HCT116 (cell line): ENCODE measurements at regions not wholly inside any gene's neighbourhood (a gene's known extent, or its start where the extent isn't known, plus 50 kb on each side); places are given as distances from the start of the nearest gene placed in this dataset.

ENCODE experiments used
- ATAC-seq: fragments of 200-7000 bp; cut with Tn5 transposase; 2 replicates; pipeline ENCODE4 v1.9.1; 2020; ENCODE audit warnings: mild to moderate bottlenecking, moderate library complexity
- BruUV-seq: library from RNA; stranded (reverse); fragments of 400-500 nt; replicated peaks from 2 replicates; lab custom pipeline; 2021; lab: Mats Ljungman, UMichigan
- CTCF ChIA-PET: fragments of 300-600 bp; sonication (Branson Sonifier 250); formaldehyde crosslinking; loops from one replicate; lab custom pipeline; 2021; ENCODE audit warnings: antibody characterized with exemption; lab: Charles Lee
- POLR2A ChIA-PET: fragments of 300-600, 350-600 bp; sonication (Branson Sonifier 250); formaldehyde crosslinking; loops from one replicate; lab custom pipeline; 2021; ENCODE audit warnings: antibody characterized with exemption; lab: Charles Lee
- RAD21 ChIA-PET, 2 experiments: fragments of 300-600 bp; sonication (Branson Sonifier 250); formaldehyde crosslinking; loops; one replicate each; lab custom pipeline; 2023; ENCODE audit warnings: low total read pairs in 2 of 2; ENCODE audit not compliant: uncharacterized antibody in 2 of 2, unreplicated experiment in 2 of 2, low non-redundant PET in 1 of 2; lab: Charles Lee
- DNase-seq: peaks from one replicate; pipeline ENCODE4 v3.0.0-alpha.2; 2010; ENCODE audit warnings: low read depth, low spot score
- H2AFZ ChIP-seq: fragments of 200-600 bp; shearing (Covaris generic), sonication (generic); 2 replicates; pipeline ENCODE4 v1.6.1; 2017; ENCODE audit warnings: low read depth, mixed run types, mixed read lengths, antibody characterized with exemption, low read length; ENCODE audit not compliant: poor library complexity, severe bottlenecking
- H3K27ac ChIP-seq: 2 replicates; pipeline ENCODE4 v1.5.1; 2012; ENCODE audit warnings: low read depth, low read length
- H3K27me3 ChIP-seq: fragments of 200-600 bp; sonication (generic); 2 replicates; pipeline ENCODE4 v1.6.1; 2016; ENCODE audit warnings: mixed run types, low read length, mixed read lengths; ENCODE audit not compliant: insufficient read depth
- H3K36me3 ChIP-seq, 2 experiments: fragments of 200-500 bp in 1 of 2; fragments of 200-600 bp in 1 of 2; sonication (Bioruptor generic) in 1 of 2; sonication (generic) in 1 of 2; 2 replicates each; pipeline versions ENCODE4 v1.5.1 to v1.6.1; 2014 to 2016; ENCODE audit warnings: low read length in 2 of 2, inconsistent platforms in 1 of 2, mixed read lengths in 1 of 2, mixed run types in 1 of 2; ENCODE audit not compliant: insufficient read depth in 2 of 2, control insufficient read depth in 1 of 2
- H3K4me1 ChIP-seq, 2 experiments: fragments of 200-600 bp in 1 of 2; sonication (generic) in 1 of 2; 2 replicates each; pipeline versions ENCODE4 v1.5.1 to v1.6.1; 2012 to 2017; ENCODE audit warnings: low read length in 2 of 2, inconsistent platforms in 1 of 2, mild to moderate bottlenecking in 1 of 2, mixed read lengths in 1 of 2, mixed run types in 1 of 2, moderate library complexity in 1 of 2; ENCODE audit not compliant: insufficient read depth in 2 of 2, control insufficient read depth in 1 of 2
- H3K4me2 ChIP-seq: fragments of 200-600 bp; sonication (generic); 2 replicates; pipeline ENCODE4 v1.6.1; 2017; ENCODE audit warnings: mixed run types, low read length, mixed read lengths
- H3K4me3 ChIP-seq, 2 experiments: fragments of 200-600 bp in 1 of 2; sonication (generic) in 1 of 2; replicated peaks in 1 of 2; 2 replicates each; pipeline ENCODE4 v1.5.1; 2011 to 2016; ENCODE audit warnings: low read length in 2 of 2, control low read depth in 1 of 2, low read depth in 1 of 2, mild to moderate bottlenecking in 1 of 2, mixed read lengths in 1 of 2, mixed run types in 1 of 2
- H3K79me2 ChIP-seq: fragments of 200-600 bp; sonication (generic); 2 replicates; pipeline ENCODE4 v1.6.1; 2017; ENCODE audit warnings: mild to moderate bottlenecking, mixed run types, low read length, moderate library complexity, mixed read lengths; ENCODE audit not compliant: insufficient read depth
- H3K9ac ChIP-seq: fragments of 200-600 bp; sonication (generic); 2 replicates; pipeline ENCODE4 v1.6.1; 2016; ENCODE audit warnings: low read length, mixed read lengths
- H3K9me2 ChIP-seq: fragments of 200-600 bp; sonication (generic), shearing (Covaris generic); 2 replicates; pipeline ENCODE4 v1.6.1; 2017; ENCODE audit warnings: mixed run types, mild to moderate bottlenecking, moderate library complexity; ENCODE audit not compliant: insufficient read depth
- H3K9me3 ChIP-seq, 2 experiments: fragments of 200-500 bp in 1 of 2; fragments of 200-600 bp in 1 of 2; sonication (Bioruptor generic) in 1 of 2; sonication (generic) in 1 of 2; 2 replicates each; pipeline ENCODE4 v1.6.1; 2014 to 2017; ENCODE audit warnings: low read length in 2 of 2, mixed read lengths in 2 of 2, inconsistent platforms in 1 of 2, low read depth in 1 of 2, mild to moderate bottlenecking in 1 of 2, mixed run types in 1 of 2, moderate library complexity in 1 of 2; ENCODE audit not compliant: control insufficient read depth in 1 of 2, insufficient read depth in 1 of 2
- H4K20me1 ChIP-seq: fragments of 200-600 bp; sonication (generic), shearing (Covaris generic); 2 replicates; pipeline ENCODE4 v1.6.1; 2017; ENCODE audit warnings: mixed run types, mild to moderate bottlenecking, moderate library complexity; ENCODE audit not compliant: insufficient read depth
- CBX3 ChIP-seq: IDR thresholded peaks from 2 replicates; pipeline ENCODE4 v1.6.1; 2012; ENCODE audit warnings: low read depth
- CEBPB ChIP-seq: IDR thresholded peaks from 2 replicates; pipeline ENCODE4 v1.6.1; 2012; ENCODE audit warnings: low read depth
- EGR1 ChIP-seq: IDR thresholded peaks from 2 replicates; pipeline ENCODE4 v1.6.1; 2012; ENCODE audit warnings: low read depth
- ELF1 ChIP-seq: IDR thresholded peaks from 2 replicates; pipeline ENCODE4 v1.6.1; 2012; ENCODE audit warnings: low read depth, borderline replicate concordance
- EZH2phosphoT487 ChIP-seq: fragments of 200-600 bp; IDR thresholded peaks from 2 replicates; pipeline ENCODE4 v1.6.1; 2018; ENCODE audit warnings: antibody characterized with exemption, borderline replicate concordance
- FOSL1 ChIP-seq: IDR thresholded peaks from 2 replicates; pipeline ENCODE4 v1.6.1; 2012; ENCODE audit warnings: low read depth
- JUND ChIP-seq: IDR thresholded peaks from 2 replicates; pipeline ENCODE4 v1.6.1; 2012
- POLR2A ChIP-seq: IDR thresholded peaks from 2 replicates; pipeline ENCODE4 v1.7.0; 2011; ENCODE audit warnings: borderline replicate concordance; ENCODE audit not compliant: insufficient read depth, insufficient read length; ENCODE audit errors: extremely low read depth
- POLR2AphosphoS5 ChIP-seq: IDR thresholded peaks from 2 replicates; pipeline ENCODE4 v1.6.1; 2011; ENCODE audit warnings: mild to moderate bottlenecking, low read depth, low read length, moderate library complexity
- RAD21 ChIP-seq: IDR thresholded peaks from 2 replicates; pipeline ENCODE4 v1.6.1; 2012; ENCODE audit warnings: low read depth, mild to moderate bottlenecking
- SIN3A ChIP-seq: IDR thresholded peaks from 2 replicates; pipeline ENCODE4 v1.6.1; 2012; ENCODE audit warnings: low read depth
- SRF ChIP-seq: IDR thresholded peaks from 2 replicates; pipeline ENCODE4 v1.6.1; 2012; ENCODE audit warnings: low read depth
- TCF7L2 ChIP-seq: IDR thresholded peaks from 2 replicates; pipeline ENCODE4 v1.7.0; 2011; ENCODE audit warnings: borderline replicate concordance, inconsistent platforms; ENCODE audit not compliant: insufficient read depth, insufficient read length; ENCODE audit errors: extremely low read depth
- YY1 ChIP-seq: IDR thresholded peaks from 2 replicates; pipeline ENCODE4 v1.6.1; 2011; ENCODE audit warnings: low read length, low read depth, moderate library complexity, mild to moderate bottlenecking; ENCODE audit not compliant: insufficient replicate concordance; ENCODE audit errors: extremely low read depth
- ZFX ChIP-seq: fragments of 450-650 bp; IDR thresholded peaks from 2 replicates; pipeline ENCODE4 v1.6.1; 2017
- ZNF274 ChIP-seq: fragments of 200-500 bp; sonication (Bioruptor generic); IDR thresholded peaks from 2 replicates; pipeline ENCODE4 v1.6.1; 2014; ENCODE audit warnings: mild to moderate bottlenecking, low read depth, low read length, inconsistent platforms
- intact Hi-C: fragments of 100-400 bp; cut with micrococcal nuclease; formaldehyde crosslinking; loops from 2 replicates; pipeline ENCODE4 v1.10.0; 2022
- TF ChIP-seq, protein P1 (sequence below): IDR thresholded peaks from 2 replicates; pipeline ENCODE4 v1.6.1; 2012
- TF ChIP-seq, protein P2 (sequence below), 3 experiments: fragments of 200-600 bp in 1 of 3; sonication (generic) in 1 of 3; IDR thresholded peaks in 2 of 3; conservative IDR thresholded peaks in 1 of 3; 2 replicates each; pipeline ENCODE4 v1.5.1; 2012 to 2017; ENCODE audit warnings: low read depth in 2 of 3, low read length in 2 of 3, antibody characterized with exemption in 1 of 3, borderline replicate concordance in 1 of 3, control low read depth in 1 of 3, mild to moderate bottlenecking in 1 of 3, mixed read lengths in 1 of 3, mixed run types in 1 of 3, moderate library complexity in 1 of 3; ENCODE audit not compliant: insufficient read depth in 1 of 3
- TF ChIP-seq, protein P3 (sequence below): IDR thresholded peaks from 2 replicates; pipeline ENCODE4 v1.6.1; 2011; ENCODE audit warnings: mild to moderate bottlenecking, low read length, moderate library complexity; ENCODE audit not compliant: insufficient replicate concordance; ENCODE audit errors: extremely low read depth
- TF ChIP-seq, protein P4 (sequence below): IDR thresholded peaks from 2 replicates; pipeline ENCODE4 v1.6.1; 2012

DNA sequence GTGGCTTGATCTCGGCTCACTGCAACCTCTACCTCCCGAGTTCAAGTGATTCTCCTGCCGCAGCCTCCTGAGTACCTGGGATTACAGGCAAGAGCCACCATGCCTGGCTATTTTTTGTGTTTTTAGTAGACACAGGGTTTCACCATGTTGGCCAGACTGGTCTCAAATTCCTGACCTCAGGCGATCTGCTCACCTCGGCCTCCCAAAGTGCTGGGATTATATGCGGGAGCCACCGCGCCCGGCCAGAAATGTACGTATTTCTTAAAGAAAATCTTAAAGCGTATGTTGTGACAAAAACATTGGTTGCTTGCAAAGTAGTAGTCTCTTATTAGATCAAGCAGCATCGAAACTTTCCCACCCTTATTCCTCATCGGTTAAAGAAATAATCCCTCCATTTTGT lies 748.9 kb upstream of the NR2F2 start:
- no peaks in the 10 kb centered on the region for H3K9me3 ChIP-seq
- H3K36me3 ChIP-seq, result no peaks in the 10 kb centered on the region
- no peak for DNase-seq
- no peak overlapping the region for H3K4me3 ChIP-seq
- no peaks in the 10 kb centered on the region for H3K4me1 ChIP-seq
- no peak overlapping the region for H2AFZ ChIP-seq
- H4K20me1 ChIP-seq, result no peaks in the 10 kb centered on the region
- H3K4me2 ChIP-seq, result no peak overlapping the region
- H3K79me2 ChIP-seq, result no peaks in the 10 kb centered on the region
- intact Hi-C loops, result no loop called here
- TF ChIP-seq, protein P1, sequence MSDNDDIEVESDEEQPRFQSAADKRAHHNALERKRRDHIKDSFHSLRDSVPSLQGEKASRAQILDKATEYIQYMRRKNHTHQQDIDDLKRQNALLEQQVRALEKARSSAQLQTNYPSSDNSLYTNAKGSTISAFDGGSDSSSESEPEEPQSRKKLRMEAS, result no peak
- TF ChIP-seq ZFX, result no peak
- no peak for TF ChIP-seq EZH2phosphoT487
- no peak for TF ChIP-seq ELF1
- TF ChIP-seq, protein P2, sequence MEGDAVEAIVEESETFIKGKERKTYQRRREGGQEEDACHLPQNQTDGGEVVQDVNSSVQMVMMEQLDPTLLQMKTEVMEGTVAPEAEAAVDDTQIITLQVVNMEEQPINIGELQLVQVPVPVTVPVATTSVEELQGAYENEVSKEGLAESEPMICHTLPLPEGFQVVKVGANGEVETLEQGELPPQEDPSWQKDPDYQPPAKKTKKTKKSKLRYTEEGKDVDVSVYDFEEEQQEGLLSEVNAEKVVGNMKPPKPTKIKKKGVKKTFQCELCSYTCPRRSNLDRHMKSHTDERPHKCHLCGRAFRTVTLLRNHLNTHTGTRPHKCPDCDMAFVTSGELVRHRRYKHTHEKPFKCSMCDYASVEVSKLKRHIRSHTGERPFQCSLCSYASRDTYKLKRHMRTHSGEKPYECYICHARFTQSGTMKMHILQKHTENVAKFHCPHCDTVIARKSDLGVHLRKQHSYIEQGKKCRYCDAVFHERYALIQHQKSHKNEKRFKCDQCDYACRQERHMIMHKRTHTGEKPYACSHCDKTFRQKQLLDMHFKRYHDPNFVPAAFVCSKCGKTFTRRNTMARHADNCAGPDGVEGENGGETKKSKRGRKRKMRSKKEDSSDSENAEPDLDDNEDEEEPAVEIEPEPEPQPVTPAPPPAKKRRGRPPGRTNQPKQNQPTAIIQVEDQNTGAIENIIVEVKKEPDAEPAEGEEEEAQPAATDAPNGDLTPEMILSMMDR (IDR thresholded peaks at IDR 0.05 in 2 of 3, conservative IDR thresholded peaks at IDR 0.05 in 1 of 3; ENCODE audit: borderline replicate concordance in 1 of 3, insufficient read depth in 1 of 3, low read depth in 2 of 3, low read length in 2 of 3), result no peak
- no peak for TF ChIP-seq EGR1
- TF ChIP-seq, protein P3, sequence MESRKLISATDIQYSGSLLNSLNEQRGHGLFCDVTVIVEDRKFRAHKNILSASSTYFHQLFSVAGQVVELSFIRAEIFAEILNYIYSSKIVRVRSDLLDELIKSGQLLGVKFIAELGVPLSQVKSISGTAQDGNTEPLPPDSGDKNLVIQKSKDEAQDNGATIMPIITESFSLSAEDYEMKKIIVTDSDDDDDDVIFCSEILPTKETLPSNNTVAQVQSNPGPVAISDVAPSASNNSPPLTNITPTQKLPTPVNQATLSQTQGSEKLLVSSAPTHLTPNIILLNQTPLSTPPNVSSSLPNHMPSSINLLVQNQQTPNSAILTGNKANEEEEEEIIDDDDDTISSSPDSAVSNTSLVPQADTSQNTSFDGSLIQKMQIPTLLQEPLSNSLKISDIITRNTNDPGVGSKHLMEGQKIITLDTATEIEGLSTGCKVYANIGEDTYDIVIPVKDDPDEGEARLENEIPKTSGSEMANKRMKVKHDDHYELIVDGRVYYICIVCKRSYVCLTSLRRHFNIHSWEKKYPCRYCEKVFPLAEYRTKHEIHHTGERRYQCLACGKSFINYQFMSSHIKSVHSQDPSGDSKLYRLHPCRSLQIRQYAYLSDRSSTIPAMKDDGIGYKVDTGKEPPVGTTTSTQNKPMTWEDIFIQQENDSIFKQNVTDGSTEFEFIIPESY, result no peak
- no peak for TF ChIP-seq SRF
- TF ChIP-seq ZNF274, result no peak
- TF ChIP-seq FOSL1, result no peak
- no peak for TF ChIP-seq POLR2A
- TF ChIP-seq, protein P4, sequence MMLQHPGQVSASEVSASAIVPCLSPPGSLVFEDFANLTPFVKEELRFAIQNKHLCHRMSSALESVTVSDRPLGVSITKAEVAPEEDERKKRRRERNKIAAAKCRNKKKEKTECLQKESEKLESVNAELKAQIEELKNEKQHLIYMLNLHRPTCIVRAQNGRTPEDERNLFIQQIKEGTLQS, result no peak
- no peak for TF ChIP-seq JUND
- no peak for TF ChIP-seq TCF7L2
- TF ChIP-seq SIN3A, result no peak
- no peak for TF ChIP-seq YY1
- TF ChIP-seq POLR2AphosphoS5, result no peak
- no peak for TF ChIP-seq CEBPB
- TF ChIP-seq RAD21, result no peak
- TF ChIP-seq CBX3, result no peak
- H3K27ac ChIP-seq, result no peak overlapping the region
- RAD21 ChIA-PET, result no interaction called here
- ATAC-seq, result no peak
- POLR2A ChIA-PET, result no interaction called here
- BruUV-seq, result no TSS peak
- no peaks in the 10 kb centered on the region for H3K9me2 ChIP-seq
- H3K27me3 ChIP-seq, result no peaks in the 10 kb centered on the region
- CTCF ChIA-PET, result no interaction called here
- no peak overlapping the region for H3K9ac ChIP-seq
